Activated CD4-positive, alpha-beta T cell treated with anti-CD3 and anti-CD28 coated beads, Interleukin-2, amount 50 U/mL, for 4 hours (primary cell): ENCODE measurements at regions not wholly inside any gene's neighbourhood (a gene's known extent, or its start where the extent isn't known, plus 50 kb on each side); places are given as distances from the start of the nearest gene placed in this dataset.
"Not testable (repeated sequence)": the region's sequence is repeated elsewhere in the genome, so short reads cannot be mapped to it uniquely, and the experiment has no call there.

Experiments used
- DNase-seq, 2 experiments: peaks; one replicate each; pipeline ENCODE4 v3.0.0-alpha.2; 2020

- DNase-seq = no peak
These were observed 827.5 kb downstream of the ADCYAP1 start for GRCh38 chr18:1732143-1732542.

DNA sequence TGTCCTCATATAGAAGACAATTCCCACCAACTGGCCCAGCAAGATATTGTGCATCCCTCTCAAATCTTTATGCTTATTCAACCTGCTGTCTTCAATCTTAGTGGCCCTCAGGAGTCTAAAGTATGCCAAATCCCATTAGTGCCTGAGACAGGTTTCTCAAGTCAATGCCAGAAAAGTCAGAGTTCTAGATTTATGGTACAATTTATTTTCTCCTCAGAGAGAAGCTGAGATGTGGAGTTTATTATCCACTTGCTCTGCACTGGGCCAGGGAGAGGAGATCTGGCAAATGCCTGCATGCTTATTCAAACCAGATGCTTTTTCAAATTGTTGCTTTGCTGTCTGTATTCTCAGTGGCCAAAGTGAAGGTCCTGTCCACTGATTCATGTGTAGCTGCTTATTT, 825.2 kb downstream of the METTL4 start:
- DNase-seq = no peak

- no peak for DNase-seq
These were observed 820.1 kb downstream of the METTL4 start for GRCh38 chr18:1751249-1751648.

DNA sequence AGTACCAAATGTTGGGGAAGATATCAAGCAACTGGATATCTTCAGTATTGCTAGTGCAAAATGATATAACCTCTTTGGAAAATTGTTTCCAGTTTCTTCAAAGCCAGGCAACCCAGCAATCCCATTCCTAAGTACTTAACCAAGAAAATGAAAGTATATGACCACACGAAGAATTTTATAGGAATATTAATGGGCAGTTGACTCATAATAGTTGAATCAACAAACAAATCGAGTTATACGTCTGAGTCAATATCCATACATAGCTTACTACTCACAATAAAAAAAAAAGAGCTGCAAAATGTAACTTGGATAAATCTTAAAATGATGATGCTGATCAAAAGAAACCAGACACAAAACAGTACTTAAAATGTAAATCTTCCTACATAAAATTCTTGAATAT, 810.4 kb downstream of the METTL4 start:
- no peak for DNase-seq

DNA sequence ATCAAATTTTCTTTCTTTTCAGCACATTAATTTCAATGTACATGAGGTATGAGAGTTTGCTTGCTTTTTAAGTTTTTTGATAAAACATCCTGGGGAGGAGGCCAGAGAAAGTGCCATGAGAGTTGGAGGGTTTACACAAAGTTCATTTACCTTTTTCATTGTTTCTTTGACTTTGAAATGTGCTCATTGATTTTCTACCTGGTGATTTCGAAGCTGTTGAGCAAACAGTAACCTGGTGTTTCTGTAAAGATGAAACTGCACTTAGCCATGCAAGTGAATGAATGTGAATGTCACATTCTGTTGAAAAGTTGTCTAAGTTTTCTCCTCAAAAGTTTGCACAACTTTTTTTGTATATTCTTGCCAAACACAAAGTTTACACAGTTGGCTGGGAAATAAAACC, 797.0 kb downstream of the METTL4 start:
- DNase-seq = no peak

GRCh38 chr18:1777843-1778242, 793.5 kb downstream of the METTL4 start:
- no peak for DNase-seq

- no peak for DNase-seq
These were observed 792.7 kb downstream of the METTL4 start for GRCh38 chr18:1778496-1779178.

DNA sequence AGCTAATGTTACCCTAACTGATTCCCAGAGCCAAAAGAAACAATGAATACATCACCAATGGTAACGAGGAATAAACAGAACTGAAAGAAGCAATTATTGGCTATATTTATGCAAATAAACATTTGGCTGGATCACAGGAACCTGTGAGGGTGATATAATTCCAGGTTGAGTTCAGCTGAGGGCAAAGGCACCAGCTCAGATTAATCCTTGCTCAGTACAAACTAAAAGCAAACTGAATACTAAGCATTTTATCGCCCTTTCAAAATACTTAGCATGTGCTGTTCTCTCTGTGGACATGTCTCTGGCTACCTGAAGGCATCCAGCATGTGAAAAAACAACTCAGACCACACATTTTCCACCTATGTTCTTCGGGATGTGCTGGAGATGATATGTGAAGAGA, 791.7 kb downstream of the METTL4 start:
- no peak for DNase-seq

- no peak for DNase-seq
These were observed 787.2 kb downstream of the METTL4 start for GRCh38 chr18:1784113-1784512.

DNA sequence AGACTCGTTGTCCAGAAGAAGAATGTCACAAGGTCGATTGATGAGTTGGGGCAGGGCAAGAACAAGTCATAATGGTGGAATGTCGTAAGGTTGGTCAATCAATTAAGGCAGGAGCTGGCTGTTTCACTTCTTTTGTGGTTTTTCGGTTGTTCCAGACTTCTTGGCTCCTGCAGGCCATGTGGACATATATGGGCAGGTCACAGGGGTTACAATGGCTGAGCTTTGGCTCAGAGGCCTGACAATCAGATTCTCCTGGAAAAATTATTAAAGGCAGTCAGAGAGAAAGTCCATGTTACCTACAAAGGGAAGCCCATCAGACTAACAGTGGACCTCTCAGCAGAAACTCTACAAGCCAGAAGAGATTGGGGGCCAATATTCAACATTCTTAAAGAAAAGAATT, 785.3 kb downstream of the METTL4 start:
- not testable (repeated sequence) for DNase-seq

DNA sequence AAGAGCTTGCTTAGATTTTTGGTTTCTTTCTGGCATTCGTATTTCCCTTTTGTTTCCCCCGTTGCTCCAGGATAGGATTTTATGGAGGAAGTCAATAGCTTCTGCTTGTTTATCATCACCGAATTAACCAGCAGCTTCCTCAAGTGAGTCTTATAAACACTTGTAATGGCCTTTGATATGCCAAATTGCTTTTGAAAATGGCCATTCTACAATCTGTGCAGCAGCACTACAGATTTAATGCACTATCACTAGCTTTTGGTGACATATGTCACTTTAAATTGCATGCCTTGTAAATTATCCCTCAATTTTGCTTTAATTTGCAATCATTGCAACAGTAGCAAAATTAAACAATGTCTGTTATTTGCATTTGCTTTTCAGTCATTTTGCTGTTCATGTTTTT, 774.7 kb downstream of the METTL4 start:
- DNase-seq = no peak

GRCh38 chr18:1797235-1797634, 774.1 kb downstream of the METTL4 start:
- DNase-seq = no peak

- DNase-seq = no peak
These were observed 765.8 kb downstream of the METTL4 start for GRCh38 chr18:1805521-1805920.

GRCh38 chr18:1806884-1807615, 764.3 kb downstream of the METTL4 start:
- DNase-seq = no peak

DNA sequence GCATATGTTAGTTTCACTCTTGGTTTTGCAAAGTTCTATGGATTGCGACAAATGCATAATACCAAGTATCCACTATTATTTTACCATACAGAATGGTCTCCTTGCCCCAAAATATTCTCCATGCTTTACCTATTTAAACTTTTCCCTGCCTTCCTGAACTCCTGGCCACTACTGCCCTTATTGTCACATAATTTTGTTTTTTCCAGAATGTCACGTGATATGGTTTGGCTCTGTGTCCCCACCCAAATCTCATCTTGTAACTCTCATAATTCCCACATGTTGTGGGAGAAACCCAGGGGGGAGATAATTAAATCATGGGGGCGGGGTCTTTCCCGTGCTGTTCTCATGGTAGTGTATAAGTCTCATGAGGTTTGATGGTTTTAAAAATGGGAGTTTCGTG, 760.0 kb downstream of the METTL4 start:
- no peak for DNase-seq

DNA sequence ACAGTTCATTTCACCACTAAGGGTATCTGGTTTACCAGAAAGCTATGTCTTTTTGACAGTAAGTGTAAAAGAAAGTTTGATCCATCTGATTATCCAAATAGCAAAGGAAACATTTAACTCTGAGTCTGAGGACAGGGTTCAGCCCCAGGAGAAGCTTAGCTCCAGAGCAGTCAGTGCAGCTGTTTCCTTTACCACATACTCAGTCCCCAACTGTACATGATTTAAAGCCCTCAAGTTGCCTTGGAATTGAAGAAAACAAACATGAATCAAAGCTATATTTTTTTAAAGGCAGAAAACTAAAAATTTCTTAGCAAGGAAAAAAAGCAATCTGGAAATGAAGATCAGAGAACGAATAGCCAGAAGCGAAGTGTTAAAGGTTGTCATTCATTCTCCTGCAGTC, 746.0 kb downstream of the METTL4 start:
- no peak for DNase-seq

GRCh38 chr18:1840878-1841277, 730.4 kb downstream of the METTL4 start:
- DNase-seq = no peak

- no peak for DNase-seq
These were observed 724.7 kb downstream of the METTL4 start for GRCh38 chr18:1846640-1847039.

- no peak for DNase-seq
These were observed 722.6 kb downstream of the METTL4 start for GRCh38 chr18:1848716-1849115.

DNA sequence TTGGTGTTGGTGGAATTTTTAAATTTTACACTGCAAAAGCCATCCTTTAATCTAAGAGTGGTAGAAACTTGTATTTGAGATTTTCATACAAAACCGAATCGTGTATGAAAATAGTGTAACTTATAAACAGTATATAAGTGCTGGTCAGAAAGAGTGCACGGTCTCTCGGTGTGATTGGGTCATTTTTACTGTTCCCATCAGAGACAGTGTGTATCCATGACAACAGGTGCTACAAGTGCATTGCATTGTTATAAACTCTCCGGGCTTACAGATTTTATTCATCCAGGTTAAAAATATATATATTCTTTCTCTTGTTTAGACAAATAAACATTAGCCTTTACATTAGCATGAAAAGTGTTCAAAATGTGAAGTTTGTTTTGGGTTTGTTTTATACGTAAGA, 721.9 kb downstream of the METTL4 start:
- DNase-seq = no peak

GRCh38 chr18:1857281-1857680, 714.0 kb downstream of the METTL4 start:
- DNase-seq = not testable (repeated sequence)

DNA sequence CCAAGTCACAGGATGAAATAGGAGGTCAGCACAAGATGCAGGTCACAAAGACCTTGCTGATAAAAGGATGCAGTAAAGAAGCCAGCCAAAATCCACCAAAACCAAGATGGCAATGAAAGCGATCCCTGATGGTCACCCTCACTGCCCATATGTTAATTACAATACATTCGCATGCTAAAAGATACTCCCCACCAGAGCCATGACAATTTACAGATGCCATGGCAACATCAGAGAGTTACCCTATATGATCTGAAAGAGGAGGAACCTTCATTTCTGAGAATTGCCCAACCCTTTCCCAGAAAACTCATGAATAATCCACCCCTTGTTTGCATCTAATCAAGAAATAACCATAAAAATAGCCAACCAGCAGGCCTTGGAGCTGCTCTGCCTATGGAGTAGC, 709.8 kb downstream of the METTL4 start:
- DNase-seq = no peak

DNA sequence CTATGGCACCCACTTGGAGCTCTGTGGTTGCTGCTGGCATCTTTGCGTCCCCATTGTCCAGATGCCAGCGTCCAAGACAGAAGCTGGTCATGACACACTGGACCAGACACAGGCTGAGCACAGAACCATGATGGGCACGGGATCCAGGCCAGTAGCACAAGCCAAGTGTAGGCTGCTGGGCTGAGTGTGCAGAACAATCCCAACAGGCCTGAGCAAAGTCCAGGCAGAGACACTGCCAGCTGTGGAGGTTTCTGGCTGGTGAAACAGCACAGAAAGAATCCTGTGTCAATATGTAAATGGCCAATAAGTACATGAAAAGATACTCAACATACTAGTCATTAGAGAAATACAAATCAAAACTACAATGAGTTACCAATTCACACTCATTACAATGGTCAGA, 705.4 kb downstream of the METTL4 start:
- no peak for DNase-seq

DNA sequence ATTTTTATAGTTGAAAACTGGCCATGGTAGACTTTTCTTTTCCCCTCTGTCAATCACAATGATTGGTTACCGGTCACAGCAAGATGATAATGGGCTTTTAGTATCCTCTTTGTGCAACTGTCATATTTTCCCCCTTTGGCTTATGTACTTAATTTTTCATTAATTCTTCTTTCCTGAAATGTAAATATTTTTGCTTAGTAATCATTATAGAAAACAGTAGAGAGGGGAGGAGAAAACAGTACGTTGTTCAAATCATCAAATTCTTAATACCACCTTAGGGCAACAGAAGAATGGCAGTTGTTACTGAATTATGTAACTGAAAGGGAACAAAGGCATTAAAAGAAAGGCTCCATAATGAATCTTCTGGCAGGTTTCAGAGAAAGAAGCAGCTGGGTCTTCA, 699.0 kb downstream of the METTL4 start:
- no peak for DNase-seq

GRCh38 chr18:1875219-1875618, 696.1 kb downstream of the METTL4 start:
- no peak for DNase-seq
